ENCODE measurements at regions not wholly inside any gene's neighbourhood (a gene's known extent, or its start where the extent isn't known, plus 50 kb on each side); places are given as distances from the start of the nearest gene placed in this dataset.

GRCh38 chr17:77512062-77512946 lies 371.5 kb downstream of the SEC14L1 start (continued):
- no peak for TF ChIP-seq IRF1 (CRISPR knock-in tag; IDR thresholded peaks at IDR 0.05; ENCODE audit: low read depth)
- peak; percentile 95 for TF ChIP-seq TCF7 (IDR thresholded peaks at IDR 0.05; ENCODE audit: low read depth)
- TF ChIP-seq, protein P1, sequence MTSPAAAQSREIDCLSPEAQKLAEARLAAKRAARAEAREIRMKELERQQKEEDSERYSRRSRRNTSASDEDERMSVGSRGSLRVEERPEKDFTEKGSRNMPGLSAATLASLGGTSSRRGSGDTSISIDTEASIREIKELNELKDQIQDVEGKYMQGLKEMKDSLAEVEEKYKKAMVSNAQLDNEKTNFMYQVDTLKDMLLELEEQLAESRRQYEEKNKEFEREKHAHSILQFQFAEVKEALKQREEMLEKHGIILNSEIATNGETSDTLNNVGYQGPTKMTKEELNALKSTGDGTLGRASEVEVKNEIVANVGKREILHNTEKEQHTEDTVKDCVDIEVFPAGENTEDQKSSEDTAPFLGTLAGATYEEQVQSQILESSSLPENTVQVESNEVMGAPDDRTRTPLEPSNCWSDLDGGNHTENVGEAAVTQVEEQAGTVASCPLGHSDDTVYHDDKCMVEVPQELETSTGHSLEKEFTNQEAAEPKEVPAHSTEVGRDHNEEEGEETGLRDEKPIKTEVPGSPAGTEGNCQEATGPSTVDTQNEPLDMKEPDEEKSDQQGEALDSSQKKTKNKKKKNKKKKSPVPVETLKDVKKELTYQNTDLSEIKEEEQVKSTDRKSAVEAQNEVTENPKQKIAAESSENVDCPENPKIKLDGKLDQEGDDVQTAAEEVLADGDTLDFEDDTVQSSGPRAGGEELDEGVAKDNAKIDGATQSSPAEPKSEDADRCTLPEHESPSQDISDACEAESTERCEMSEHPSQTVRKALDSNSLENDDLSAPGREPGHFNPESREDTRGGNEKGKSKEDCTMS (CRISPR knock-in tag; conservative IDR thresholded peaks at IDR 0.05), result no peak
- TF ChIP-seq HNRNPH1 (optimal IDR thresholded peaks at IDR 0.05; ENCODE audit: low read depth, low read length), result no peak
- TF ChIP-seq ZNF749 (CRISPR knock-in tag; IDR thresholded peaks at IDR 0.05; ENCODE audit: borderline replicate concordance), result peak; percentile 48; the same call in 1 of the 2 replicates
- no peak for TF ChIP-seq BCLAF1 (IDR thresholded peaks at IDR 0.05)
- TF ChIP-seq ZNF263 (CRISPR knock-in tag; IDR thresholded peaks at IDR 0.05), result no peak
- peak; percentile 93 for TF ChIP-seq BCL6 (CRISPR knock-in tag; IDR thresholded peaks at IDR 0.05)
- TF ChIP-seq ZNF180 (CRISPR knock-in tag; IDR thresholded peaks at IDR 0.05; ENCODE audit: borderline replicate concordance, low read depth), result no peak
- TF ChIP-seq HOXA3 (CRISPR knock-in tag; IDR thresholded peaks at IDR 0.05), result peak; percentile 42; the same call in 1 of the 2 replicates
- no peak for TF ChIP-seq ZFP90 (CRISPR knock-in tag; IDR thresholded peaks at IDR 0.05; ENCODE audit: borderline replicate concordance)
- no peak for TF ChIP-seq ZNF24 (IDR thresholded peaks at IDR 0.05)
- no peak for TF ChIP-seq TEAD2 (CRISPR knock-in tag; IDR thresholded peaks at IDR 0.05)
- peak; percentile 98 for TF ChIP-seq RXRB (CRISPR knock-in tag; IDR thresholded peaks at IDR 0.05; ENCODE audit: borderline replicate concordance)
- TF ChIP-seq ZNF10 (CRISPR knock-in tag; IDR thresholded peaks at IDR 0.05; ENCODE audit: borderline replicate concordance, low read depth), result no peak
- TF ChIP-seq DMAP1 (CRISPR knock-in tag; IDR thresholded peaks at IDR 0.05), result no peak
- TF ChIP-seq, protein P2, sequence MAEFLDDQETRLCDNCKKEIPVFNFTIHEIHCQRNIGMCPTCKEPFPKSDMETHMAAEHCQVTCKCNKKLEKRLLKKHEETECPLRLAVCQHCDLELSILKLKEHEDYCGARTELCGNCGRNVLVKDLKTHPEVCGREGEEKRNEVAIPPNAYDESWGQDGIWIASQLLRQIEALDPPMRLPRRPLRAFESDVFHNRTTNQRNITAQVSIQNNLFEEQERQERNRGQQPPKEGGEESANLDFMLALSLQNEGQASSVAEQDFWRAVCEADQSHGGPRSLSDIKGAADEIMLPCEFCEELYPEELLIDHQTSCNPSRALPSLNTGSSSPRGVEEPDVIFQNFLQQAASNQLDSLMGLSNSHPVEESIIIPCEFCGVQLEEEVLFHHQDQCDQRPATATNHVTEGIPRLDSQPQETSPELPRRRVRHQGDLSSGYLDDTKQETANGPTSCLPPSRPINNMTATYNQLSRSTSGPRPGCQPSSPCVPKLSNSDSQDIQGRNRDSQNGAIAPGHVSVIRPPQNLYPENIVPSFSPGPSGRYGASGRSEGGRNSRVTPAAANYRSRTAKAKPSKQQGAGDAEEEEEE (CRISPR knock-in tag; IDR thresholded peaks at IDR 0.05; ENCODE audit: borderline replicate concordance), result no peak
- peak; percentile 73; the same call in 1 of the 2 replicates for TF ChIP-seq ZNF747 (CRISPR knock-in tag; IDR thresholded peaks at IDR 0.05; ENCODE audit: borderline replicate concordance)
- TF ChIP-seq SP4 (CRISPR knock-in tag; IDR thresholded peaks at IDR 0.05), result no peak

All from HepG2 (cell line).